ENCODE measurements at regions not wholly inside any gene's neighbourhood (a gene's known extent, or its start where the extent isn't known, plus 50 kb on each side); places are given as distances from the start of the nearest gene placed in this dataset.
A peak's percentile ranks its signal among the peaks of the same experiment; 100 is the strongest.
"Not testable (repeated sequence)": the region's sequence is repeated elsewhere in the genome, so short reads cannot be mapped to it uniquely, and the experiment has no call there.

GRCh38 chr12:107605293-107605692 lies 80.3 kb upstream of the PWP1 start:
- TF ChIP-seq CTCF (IDR thresholded peaks at IDR 0.05; ENCODE audit: insufficient read depth, low read length) (no peak), POLR2AphosphoS5 (IDR thresholded peaks at IDR 0.05; ENCODE audit: low read depth) (no peak), SPI1 (IDR thresholded peaks at IDR 0.05; ENCODE audit: borderline replicate concordance, low read depth) (no peak), GABPA (IDR thresholded peaks at IDR 0.05; ENCODE audit: low read depth) (no peak)
- TF ChIP-seq, protein P1, sequence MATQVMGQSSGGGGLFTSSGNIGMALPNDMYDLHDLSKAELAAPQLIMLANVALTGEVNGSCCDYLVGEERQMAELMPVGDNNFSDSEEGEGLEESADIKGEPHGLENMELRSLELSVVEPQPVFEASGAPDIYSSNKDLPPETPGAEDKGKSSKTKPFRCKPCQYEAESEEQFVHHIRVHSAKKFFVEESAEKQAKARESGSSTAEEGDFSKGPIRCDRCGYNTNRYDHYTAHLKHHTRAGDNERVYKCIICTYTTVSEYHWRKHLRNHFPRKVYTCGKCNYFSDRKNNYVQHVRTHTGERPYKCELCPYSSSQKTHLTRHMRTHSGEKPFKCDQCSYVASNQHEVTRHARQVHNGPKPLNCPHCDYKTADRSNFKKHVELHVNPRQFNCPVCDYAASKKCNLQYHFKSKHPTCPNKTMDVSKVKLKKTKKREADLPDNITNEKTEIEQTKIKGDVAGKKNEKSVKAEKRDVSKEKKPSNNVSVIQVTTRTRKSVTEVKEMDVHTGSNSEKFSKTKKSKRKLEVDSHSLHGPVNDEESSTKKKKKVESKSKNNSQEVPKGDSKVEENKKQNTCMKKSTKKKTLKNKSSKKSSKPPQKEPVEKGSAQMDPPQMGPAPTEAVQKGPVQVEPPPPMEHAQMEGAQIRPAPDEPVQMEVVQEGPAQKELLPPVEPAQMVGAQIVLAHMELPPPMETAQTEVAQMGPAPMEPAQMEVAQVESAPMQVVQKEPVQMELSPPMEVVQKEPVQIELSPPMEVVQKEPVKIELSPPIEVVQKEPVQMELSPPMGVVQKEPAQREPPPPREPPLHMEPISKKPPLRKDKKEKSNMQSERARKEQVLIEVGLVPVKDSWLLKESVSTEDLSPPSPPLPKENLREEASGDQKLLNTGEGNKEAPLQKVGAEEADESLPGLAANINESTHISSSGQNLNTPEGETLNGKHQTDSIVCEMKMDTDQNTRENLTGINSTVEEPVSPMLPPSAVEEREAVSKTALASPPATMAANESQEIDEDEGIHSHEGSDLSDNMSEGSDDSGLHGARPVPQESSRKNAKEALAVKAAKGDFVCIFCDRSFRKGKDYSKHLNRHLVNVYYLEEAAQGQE (IDR thresholded peaks at IDR 0.05; ENCODE audit: insufficient replicate concordance, low read depth), result no peak
- Histone ChIP-seq H3K27ac (replicated peaks) (no peak overlapping the region), H3K4me3 (replicated peaks; ENCODE audit: insufficient read depth, low read length) (no peak overlapping the region), H3K27me3 (ENCODE audit: insufficient read depth, poor library complexity, severe bottlenecking) (no peaks in the 10 kb centered on the region)
- DNase-seq (ENCODE audit: low read depth in 1 of 2, low spot score in 1 of 2), result no peak

- Histone ChIP-seq H3K27ac (replicated peaks) (no peak overlapping the region), H3K4me3 (replicated peaks; ENCODE audit: insufficient read depth, low read length) (no peak overlapping the region), H3K27me3 (ENCODE audit: insufficient read depth, poor library complexity, severe bottlenecking) (no peaks in the 10 kb centered on the region)
- TF ChIP-seq SPI1 (IDR thresholded peaks at IDR 0.05; ENCODE audit: borderline replicate concordance, low read depth) (no peak), POLR2AphosphoS5 (IDR thresholded peaks at IDR 0.05; ENCODE audit: low read depth) (no peak), CTCF (IDR thresholded peaks at IDR 0.05; ENCODE audit: insufficient read depth, low read length) (peak; percentile 84), GABPA (IDR thresholded peaks at IDR 0.05; ENCODE audit: low read depth) (no peak)
- peak; percentile 20 to 72 for DNase-seq (ENCODE audit: low read depth in 1 of 2, low spot score in 1 of 2)
These were observed 77.9 kb upstream of the PWP1 start for GRCh38 chr12:107607464-107608392.

DNA sequence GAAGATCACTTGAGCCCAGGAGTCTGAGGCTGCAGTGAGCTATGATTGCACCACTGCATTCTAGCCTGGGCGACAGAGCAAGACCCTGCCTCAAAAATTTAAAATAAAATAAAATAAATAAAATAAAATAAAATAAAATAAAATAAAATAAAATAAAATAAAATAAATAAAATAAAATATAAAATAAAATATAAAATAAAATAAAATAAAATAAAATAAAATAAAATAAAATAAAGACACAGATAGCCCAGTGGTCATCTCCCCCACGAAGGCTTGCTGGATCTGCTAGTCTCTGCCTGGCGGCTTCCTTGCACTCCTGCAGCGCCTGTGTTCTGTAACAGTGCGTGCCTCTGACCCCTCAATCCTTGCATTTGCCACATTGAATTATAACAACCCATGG lies 76.8 kb upstream of the PWP1 start:
- H3K4me3 ChIP-seq (replicated peaks; ENCODE audit: insufficient read depth, low read length); DNase-seq (ENCODE audit: low read depth in 1 of 2, low spot score in 1 of 2); H3K27ac ChIP-seq (replicated peaks); H3K27me3 ChIP-seq (ENCODE audit: insufficient read depth, poor library complexity, severe bottlenecking): not testable (repeated sequence)

DNA sequence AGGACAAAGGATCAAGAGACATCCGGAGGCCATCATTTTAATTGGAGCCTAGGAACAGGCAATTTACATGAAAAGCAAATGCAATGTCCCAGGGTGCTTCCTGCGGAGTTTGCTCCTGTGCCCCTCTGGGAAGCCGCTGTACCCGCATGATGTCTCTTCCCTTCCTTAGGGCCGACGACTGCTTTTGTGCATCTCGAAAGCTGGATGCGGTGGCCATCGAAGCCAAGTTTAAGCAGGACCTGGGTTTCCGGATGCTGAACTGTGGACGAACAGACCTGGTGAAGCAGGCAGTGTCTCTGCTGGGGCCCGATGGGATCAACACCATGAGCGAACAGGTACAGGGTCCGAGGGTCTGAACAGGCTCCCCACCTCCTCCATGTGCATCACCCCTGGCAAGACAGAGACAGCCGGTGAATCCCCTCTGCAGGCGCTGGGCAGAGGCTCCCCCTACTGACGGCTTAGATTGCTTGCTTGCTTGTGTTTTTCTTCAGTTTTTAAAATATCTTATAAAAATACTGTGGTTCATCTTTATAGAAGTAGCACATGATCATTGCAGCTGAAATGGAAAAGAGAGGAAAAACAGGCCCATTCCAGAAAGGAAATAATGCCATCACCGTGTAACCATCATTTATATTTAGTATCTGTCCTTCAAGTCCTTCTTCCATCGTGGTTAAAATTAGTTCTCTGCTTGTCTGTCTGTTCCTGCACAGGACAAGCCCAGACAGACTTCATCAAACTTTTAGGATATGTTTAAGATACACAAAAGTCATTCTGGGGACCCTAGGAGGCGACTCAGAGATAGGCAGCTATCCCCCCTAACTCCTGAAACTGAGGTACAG lies 75.4 kb upstream of the PWP1 start:
- no peaks in the 10 kb centered on the region for H3K27me3 ChIP-seq (ENCODE audit: insufficient read depth, poor library complexity, severe bottlenecking)
- TF ChIP-seq CTCF (IDR thresholded peaks at IDR 0.05; ENCODE audit: insufficient read depth, low read length) (peak; percentile 42), SPI1 (IDR thresholded peaks at IDR 0.05; ENCODE audit: borderline replicate concordance, low read depth) (no peak)
- DNase-seq (ENCODE audit: low read depth in 1 of 2, low spot score in 1 of 2), result peak in 1 of 2 experiments; percentile 21
- H3K4me3 ChIP-seq (replicated peaks; ENCODE audit: insufficient read depth, low read length), result no peak overlapping the region
- H3K27ac ChIP-seq (replicated peaks), result no peak overlapping the region

Measured in HL-60 (cell line).